ENCODE measurements at regions not wholly inside any gene's neighbourhood (a gene's known extent, or its start where the extent isn't known, plus 50 kb on each side); places are given as distances from the start of the nearest gene placed in this dataset.
"Not testable (repeated sequence)": the region's sequence is repeated elsewhere in the genome, so short reads cannot be mapped to it uniquely, and the experiment has no call there.

DNA sequence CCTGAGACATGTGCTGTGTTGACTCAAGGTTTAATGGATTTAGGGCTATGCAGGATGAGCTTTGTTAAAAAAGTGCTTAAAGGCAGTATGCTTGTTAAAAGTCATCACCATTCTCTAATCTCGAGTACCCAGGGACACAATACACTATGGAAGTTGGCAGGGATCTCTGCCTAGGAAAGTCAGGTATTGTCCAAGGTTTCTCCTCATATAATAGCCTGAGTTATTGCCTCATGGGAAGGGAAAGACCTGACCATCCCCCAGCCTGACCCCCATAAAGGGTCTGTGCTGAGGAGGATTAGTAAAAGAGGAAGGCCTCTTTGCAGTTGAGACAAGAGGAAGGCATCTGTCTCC, 109.7 kb downstream of the ZNF486 start:
- TF ChIP-seq ZFP69B (tag by site-specific recombination; IDR thresholded peaks at IDR 0.05); ZNF623 (tag by site-specific recombination; IDR thresholded peaks at IDR 0.05); TRIM28 (IDR thresholded peaks at IDR 0.05; ENCODE audit: borderline replicate concordance, low read length); ZBTB21 (tag by site-specific recombination; IDR thresholded peaks at IDR 0.05): not testable (repeated sequence)
- TF ChIP-seq, protein P1, sequence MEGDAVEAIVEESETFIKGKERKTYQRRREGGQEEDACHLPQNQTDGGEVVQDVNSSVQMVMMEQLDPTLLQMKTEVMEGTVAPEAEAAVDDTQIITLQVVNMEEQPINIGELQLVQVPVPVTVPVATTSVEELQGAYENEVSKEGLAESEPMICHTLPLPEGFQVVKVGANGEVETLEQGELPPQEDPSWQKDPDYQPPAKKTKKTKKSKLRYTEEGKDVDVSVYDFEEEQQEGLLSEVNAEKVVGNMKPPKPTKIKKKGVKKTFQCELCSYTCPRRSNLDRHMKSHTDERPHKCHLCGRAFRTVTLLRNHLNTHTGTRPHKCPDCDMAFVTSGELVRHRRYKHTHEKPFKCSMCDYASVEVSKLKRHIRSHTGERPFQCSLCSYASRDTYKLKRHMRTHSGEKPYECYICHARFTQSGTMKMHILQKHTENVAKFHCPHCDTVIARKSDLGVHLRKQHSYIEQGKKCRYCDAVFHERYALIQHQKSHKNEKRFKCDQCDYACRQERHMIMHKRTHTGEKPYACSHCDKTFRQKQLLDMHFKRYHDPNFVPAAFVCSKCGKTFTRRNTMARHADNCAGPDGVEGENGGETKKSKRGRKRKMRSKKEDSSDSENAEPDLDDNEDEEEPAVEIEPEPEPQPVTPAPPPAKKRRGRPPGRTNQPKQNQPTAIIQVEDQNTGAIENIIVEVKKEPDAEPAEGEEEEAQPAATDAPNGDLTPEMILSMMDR (tag by site-specific recombination; IDR thresholded peaks at IDR 0.05) = not testable (repeated sequence)
- TF ChIP-seq, protein P2, sequence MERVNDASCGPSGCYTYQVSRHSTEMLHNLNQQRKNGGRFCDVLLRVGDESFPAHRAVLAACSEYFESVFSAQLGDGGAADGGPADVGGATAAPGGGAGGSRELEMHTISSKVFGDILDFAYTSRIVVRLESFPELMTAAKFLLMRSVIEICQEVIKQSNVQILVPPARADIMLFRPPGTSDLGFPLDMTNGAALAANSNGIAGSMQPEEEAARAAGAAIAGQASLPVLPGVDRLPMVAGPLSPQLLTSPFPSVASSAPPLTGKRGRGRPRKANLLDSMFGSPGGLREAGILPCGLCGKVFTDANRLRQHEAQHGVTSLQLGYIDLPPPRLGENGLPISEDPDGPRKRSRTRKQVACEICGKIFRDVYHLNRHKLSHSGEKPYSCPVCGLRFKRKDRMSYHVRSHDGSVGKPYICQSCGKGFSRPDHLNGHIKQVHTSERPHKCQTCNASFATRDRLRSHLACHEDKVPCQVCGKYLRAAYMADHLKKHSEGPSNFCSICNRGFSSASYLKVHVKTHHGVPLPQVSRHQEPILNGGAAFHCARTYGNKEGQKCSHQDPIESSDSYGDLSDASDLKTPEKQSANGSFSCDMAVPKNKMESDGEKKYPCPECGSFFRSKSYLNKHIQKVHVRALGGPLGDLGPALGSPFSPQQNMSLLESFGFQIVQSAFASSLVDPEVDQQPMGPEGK (tag by site-specific recombination; IDR thresholded peaks at IDR 0.05) = not testable (repeated sequence)

All from HEK293 (cell line).